Activated T-cell treated with anti-CD3 and anti-CD28 coated beads, Interleukin-2, amount 50 U/mL, for 4 hours (primary cell): ENCODE measurements at regions not wholly inside any gene's neighbourhood (a gene's known extent, or its start where the extent isn't known, plus 50 kb on each side); places are given as distances from the start of the nearest gene placed in this dataset.

Experiments
- ATAC-seq, 2 donors: fragments of 200-7000 bp; cut with Tn5 transposase; one replicate each; pipeline ENCODE4 v1.10.0; 2021
- DNase-seq: peaks from one replicate; pipeline ENCODE4 v3.0.0-alpha.2; 2020
- H3K27me3 Mint-ChIP-seq: one replicate; pipeline ENCODE4 v1.8.0; 2021; ENCODE audit warnings: low read depth, mixed read lengths
- H3K36me3 Mint-ChIP-seq: one replicate; pipeline ENCODE4 v1.8.0; 2022; ENCODE audit warnings: mixed read lengths; ENCODE audit not compliant: insufficient read depth
- H3K4me1 Mint-ChIP-seq: one replicate; pipeline ENCODE4 v1.8.0; 2021; ENCODE audit warnings: low read depth, mixed read lengths
- H3K4me3 Mint-ChIP-seq: one replicate; pipeline ENCODE4 v1.8.0; 2021; ENCODE audit warnings: mild to moderate bottlenecking, moderate library complexity, mixed read lengths
- H3K9me3 Mint-ChIP-seq: one replicate; pipeline ENCODE4 v1.8.0; 2021; ENCODE audit warnings: mixed read lengths

DNA sequence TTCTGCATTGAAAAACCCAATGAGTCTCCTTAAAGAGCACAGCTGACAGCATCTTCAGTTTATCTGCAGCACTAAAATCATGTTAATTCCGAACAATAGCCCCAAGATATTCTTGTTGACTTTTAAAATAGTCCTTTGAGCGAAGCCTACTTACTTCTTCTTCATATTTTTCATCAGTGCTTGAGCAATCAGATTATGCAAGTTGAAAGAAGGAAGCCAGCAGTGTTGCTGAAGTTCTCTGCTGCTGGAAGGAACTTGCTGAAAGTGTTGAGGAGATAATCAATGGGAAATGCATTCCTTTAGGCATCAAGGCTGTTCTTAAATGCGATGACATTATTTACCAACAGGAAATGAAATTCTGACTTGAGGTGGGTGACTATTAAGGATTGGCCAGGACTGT lies 105.9 kb upstream of the SNTG2 start:
- Mint-ChIP-seq H3K36me3 (no peaks in the 10 kb centered on the region), H3K4me1 (no peaks in the 10 kb centered on the region), H3K9me3 (no peaks in the 10 kb centered on the region), H3K4me3 (no peak overlapping the region), H3K27me3 (peaks cover 13% of the 10 kb centered on the region)
- ATAC-seq (no peak), DNase-seq (no peak)

GRCh38 chr2:842151-842803 lies 108.4 kb upstream of the SNTG2 start:
- no peaks in the 10 kb centered on the region for H3K4me1 Mint-ChIP-seq
- ATAC-seq (no peak), DNase-seq (no peak)
- peaks cover 29% of the 10 kb centered on the region for H3K27me3 Mint-ChIP-seq
- no peaks in the 10 kb centered on the region for H3K36me3 Mint-ChIP-seq
- no peak overlapping the region for H3K4me3 Mint-ChIP-seq
- no peaks in the 10 kb centered on the region for H3K9me3 Mint-ChIP-seq

DNA sequence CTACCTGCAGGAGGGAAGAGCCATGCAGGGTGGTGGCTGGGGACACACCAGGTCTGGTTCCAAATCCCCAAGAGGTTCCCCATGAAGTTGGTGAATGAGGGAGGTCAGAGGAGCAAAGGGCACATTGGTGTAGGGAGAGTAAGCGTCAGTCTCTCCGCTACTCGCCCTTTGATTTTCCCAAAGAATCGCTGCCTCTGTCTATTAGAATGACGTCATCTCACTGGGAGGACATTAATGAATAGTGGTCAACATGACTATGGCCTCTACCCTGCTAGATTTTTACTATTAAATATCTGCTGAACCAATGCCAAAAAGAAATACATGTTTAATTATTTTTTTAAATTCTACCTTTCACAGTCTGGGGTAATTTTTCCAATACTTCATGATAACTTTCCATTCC lies 109.6 kb upstream of the SNTG2 start:
- DNase-seq (no peak), ATAC-seq (no peak)
- no peaks in the 10 kb centered on the region for H3K36me3 Mint-ChIP-seq
- no peaks in the 10 kb centered on the region for H3K9me3 Mint-ChIP-seq
- peaks cover 29% of the 10 kb centered on the region for H3K27me3 Mint-ChIP-seq
- no peaks in the 10 kb centered on the region for H3K4me1 Mint-ChIP-seq
- no peak overlapping the region for H3K4me3 Mint-ChIP-seq

GRCh38 chr2:834233-834632 lies 116.4 kb upstream of the SNTG2 start:
- Mint-ChIP-seq H3K27me3 (peaks cover 20% of the 10 kb centered on the region), H3K4me3 (no peak overlapping the region), H3K9me3 (no peaks in the 10 kb centered on the region), H3K4me1 (no peaks in the 10 kb centered on the region), H3K36me3 (no peaks in the 10 kb centered on the region)
- no peak for ATAC-seq
- DNase-seq = no peak

- H3K4me1 Mint-ChIP-seq = no peaks in the 10 kb centered on the region
- no peaks in the 10 kb centered on the region for H3K36me3 Mint-ChIP-seq
- H3K27me3 Mint-ChIP-seq = peaks cover 10% of the 10 kb centered on the region
- DNase-seq (no peak), ATAC-seq (peak; percentile 18 to 53)
- no peak overlapping the region for H3K4me3 Mint-ChIP-seq
- H3K9me3 Mint-ChIP-seq = no peaks in the 10 kb centered on the region
These were observed 117.5 kb upstream of the SNTG2 start for GRCh38 chr2:833180-833579.

DNA sequence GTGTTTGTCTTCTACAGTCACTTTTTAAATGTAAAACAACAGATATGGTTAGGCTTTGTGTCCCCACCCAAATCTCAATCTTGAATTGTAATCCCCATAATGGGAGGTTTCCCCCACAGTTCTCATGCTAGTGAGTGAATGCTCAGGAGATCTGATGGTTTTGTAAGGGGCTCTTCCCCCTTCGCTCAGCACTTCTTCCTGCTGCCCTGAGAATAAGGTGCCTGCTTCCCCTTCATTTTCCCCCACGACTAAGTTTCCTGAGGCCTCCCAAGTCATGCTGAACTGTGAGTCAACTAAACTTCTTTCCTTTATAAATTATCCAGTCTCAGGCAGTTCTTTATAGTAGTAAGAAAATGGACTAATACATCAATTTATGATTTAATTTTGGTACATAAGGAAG lies 118.0 kb upstream of the SNTG2 start:
- Mint-ChIP-seq H3K27me3 (peaks cover 5% of the 10 kb centered on the region), H3K4me3 (no peak overlapping the region), H3K36me3 (no peaks in the 10 kb centered on the region), H3K9me3 (no peaks in the 10 kb centered on the region), H3K4me1 (no peaks in the 10 kb centered on the region)
- ATAC-seq (no peak), DNase-seq (no peak)

DNA sequence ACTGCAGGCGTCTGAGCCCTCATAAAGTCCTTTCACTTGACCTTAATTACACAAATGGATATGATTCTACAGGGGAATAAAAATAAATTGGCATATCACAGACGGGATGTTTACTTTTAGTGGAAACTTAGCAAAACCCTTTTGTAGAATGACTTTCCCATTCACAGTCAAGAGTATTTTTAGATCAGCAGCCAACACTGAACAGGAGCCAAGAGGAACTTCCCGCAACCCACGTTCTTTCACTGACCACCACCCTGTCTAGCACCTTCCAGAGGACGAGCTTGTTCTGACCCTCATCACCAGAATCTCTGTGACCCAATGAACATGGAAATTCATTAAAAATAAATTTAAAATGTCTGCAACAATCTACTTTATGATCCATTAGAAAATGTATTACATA lies 119.0 kb upstream of the SNTG2 start:
- H3K4me1 Mint-ChIP-seq = no peaks in the 10 kb centered on the region
- peaks cover 4% of the 10 kb centered on the region for H3K27me3 Mint-ChIP-seq
- DNase-seq = no peak
- H3K36me3 Mint-ChIP-seq = no peaks in the 10 kb centered on the region
- no peak for ATAC-seq
- H3K4me3 Mint-ChIP-seq = no peak overlapping the region
- H3K9me3 Mint-ChIP-seq = no peaks in the 10 kb centered on the region

GRCh38 chr2:831225-831536 lies 119.5 kb upstream of the SNTG2 start:
- Mint-ChIP-seq H3K27me3 (peaks cover 4% of the 10 kb centered on the region), H3K4me3 (no peak overlapping the region), H3K4me1 (no peaks in the 10 kb centered on the region), H3K36me3 (no peaks in the 10 kb centered on the region), H3K9me3 (no peaks in the 10 kb centered on the region)
- DNase-seq (no peak), ATAC-seq (no peak)

GRCh38 chr2:830419-831224 lies 120.0 kb upstream of the SNTG2 start:
- ATAC-seq = no peak
- H3K36me3 Mint-ChIP-seq = no peaks in the 10 kb centered on the region
- no peak overlapping the region for H3K4me3 Mint-ChIP-seq
- H3K27me3 Mint-ChIP-seq = peaks cover 4% of the 10 kb centered on the region
- DNase-seq = no peak
- H3K4me1 Mint-ChIP-seq = no peaks in the 10 kb centered on the region
- H3K9me3 Mint-ChIP-seq = no peaks in the 10 kb centered on the region

DNA sequence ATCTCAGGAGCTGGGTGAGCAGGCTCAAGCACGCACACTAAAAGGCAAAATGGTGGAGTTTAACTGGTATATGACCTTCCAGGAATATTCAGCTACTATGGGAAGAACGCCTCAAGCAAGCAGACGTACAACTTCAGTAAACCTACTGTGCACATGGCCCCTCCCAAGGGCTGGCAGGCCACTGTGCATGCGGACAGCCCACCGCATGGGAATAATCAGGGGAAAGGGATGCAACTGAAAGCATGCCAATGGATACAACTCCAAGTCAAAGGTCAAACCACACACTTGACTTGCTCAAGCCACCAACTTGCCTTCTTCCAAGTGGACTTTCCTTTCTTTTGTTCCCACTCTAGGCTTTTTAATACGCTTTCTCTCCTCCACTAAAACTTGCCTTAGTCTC lies 121.6 kb upstream of the SNTG2 start:
- H3K4me1 Mint-ChIP-seq = no peaks in the 10 kb centered on the region
- H3K36me3 Mint-ChIP-seq = no peaks in the 10 kb centered on the region

GRCh38 chr2:824954-825353 lies 125.7 kb upstream of the SNTG2 start:
- DNase-seq (no peak), ATAC-seq (no peak)
- Mint-ChIP-seq H3K4me1 (no peaks in the 10 kb centered on the region), H3K27me3 (no peaks in the 10 kb centered on the region), H3K4me3 (no peak overlapping the region), H3K9me3 (no peaks in the 10 kb centered on the region), H3K36me3 (no peaks in the 10 kb centered on the region)

More for the DNA sequence above, 121.6 kb upstream of the SNTG2 start:
- DNase-seq = no peak
- H3K9me3 Mint-ChIP-seq = no peaks in the 10 kb centered on the region
- no peaks in the 10 kb centered on the region for H3K27me3 Mint-ChIP-seq
- ATAC-seq = no peak
- H3K4me3 Mint-ChIP-seq = no peak overlapping the region

- H3K4me1 Mint-ChIP-seq = no peaks in the 10 kb centered on the region
- H3K36me3 Mint-ChIP-seq = no peaks in the 10 kb centered on the region
- no peak overlapping the region for H3K4me3 Mint-ChIP-seq
- ATAC-seq (no peak), DNase-seq (no peak)
- no peaks in the 10 kb centered on the region for H3K27me3 Mint-ChIP-seq
- no peaks in the 10 kb centered on the region for H3K9me3 Mint-ChIP-seq
These were observed 126.1 kb upstream of the SNTG2 start for GRCh38 chr2:824524-824923.

- no peak for ATAC-seq
- H3K36me3 Mint-ChIP-seq = no peaks in the 10 kb centered on the region
- H3K27me3 Mint-ChIP-seq = no peaks in the 10 kb centered on the region
- no peak overlapping the region for H3K4me3 Mint-ChIP-seq
- no peak for DNase-seq
- H3K9me3 Mint-ChIP-seq = no peaks in the 10 kb centered on the region
- H3K4me1 Mint-ChIP-seq = no peaks in the 10 kb centered on the region
These were observed 129.1 kb upstream of the SNTG2 start for GRCh38 chr2:821546-821945.

- DNase-seq = no peak
- no peak overlapping the region for H3K4me3 Mint-ChIP-seq
- no peaks in the 10 kb centered on the region for H3K27me3 Mint-ChIP-seq
- no peak for ATAC-seq
- H3K36me3 Mint-ChIP-seq = no peaks in the 10 kb centered on the region
- H3K4me1 Mint-ChIP-seq = no peaks in the 10 kb centered on the region
- H3K9me3 Mint-ChIP-seq = no peaks in the 10 kb centered on the region
These were observed 131.0 kb upstream of the SNTG2 start for GRCh38 chr2:819601-820000.

GRCh38 chr2:819121-819520 lies 131.5 kb upstream of the SNTG2 start:
- Mint-ChIP-seq H3K4me3 (no peak overlapping the region), H3K36me3 (no peaks in the 10 kb centered on the region), H3K9me3 (no peaks in the 10 kb centered on the region), H3K27me3 (no peaks in the 10 kb centered on the region), H3K4me1 (no peaks in the 10 kb centered on the region)
- no peak for ATAC-seq
- DNase-seq = no peak
